SH-SY5Y (cell line): ENCODE measurements at regions not wholly inside any gene's neighbourhood (a gene's known extent, or its start where the extent isn't known, plus 50 kb on each side); places are given as distances from the start of the nearest gene placed in this dataset.

Experiments
- GATA2 ChIP-seq: IDR thresholded peaks from 2 replicates; pipeline ENCODE4 v1.6.1; 2011; ENCODE audit warnings: mild to moderate bottlenecking, low read depth, low read length
- GATA3 ChIP-seq: IDR thresholded peaks from 2 replicates; pipeline ENCODE4 v1.6.1; 2011; ENCODE audit warnings: low read depth, mild to moderate bottlenecking, low read length, moderate library complexity

- TF ChIP-seq GATA3 (no peak), GATA2 (no peak)
These were observed 1097.1 kb downstream of the FLRT2 start for GRCh38 chr14:86627080-86627479.
